Endothelial cell of umbilical vein (primary cell): ENCODE measurements at regions not wholly inside any gene's neighbourhood (a gene's known extent, or its start where the extent isn't known, plus 50 kb on each side); places are given as distances from the start of the nearest gene placed in this dataset.

Experiments used
- BruUV-seq: library from RNA; stranded (reverse); fragments of 400-500 nt; replicated peaks from 2 replicates; lab custom pipeline; 2021; lab: Mats Ljungman, UMichigan
- CTCF ChIA-PET: fragments of 300-600, 350-600 bp; sonication (Branson Sonifier 250); formaldehyde crosslinking; loops from one replicate; lab custom pipeline; 2021; ENCODE audit warnings: antibody characterized with exemption, inconsistent platforms; lab: Charles Lee
- POLR2A ChIA-PET: fragments of 300-600, 350-600 bp; sonication (Branson Sonifier 250); formaldehyde crosslinking; loops from one replicate; lab custom pipeline; 2021; ENCODE audit warnings: antibody characterized with exemption, inconsistent platforms; lab: Charles Lee
- DNase-seq: peaks from one replicate; pipeline ENCODE4 v3.0.0-alpha.2; 2011; ENCODE audit warnings: low read depth, low spot score
- FAIRE-seq: peaks from 2 replicates; lab custom pipeline; 2011; peaks lifted over from hg19 to GRCh38; lab: Jason Lieb, UNC
- H2AFZ ChIP-seq: 2 replicates; pipeline ENCODE4 v1.6.0; 2012; ENCODE audit warnings: low read depth, low read length, control low read depth, inconsistent platforms
- H3K27ac ChIP-seq: 2 replicates; pipeline ENCODE4 v1.5.1; 2011; ENCODE audit warnings: low read depth, mild to moderate bottlenecking, control low read depth, low read length, moderate library complexity; ENCODE audit not compliant: insufficient read depth
- H3K27me3 ChIP-seq, 2 experiments: 2 replicates each; pipeline versions ENCODE4 v1.6.0 to v1.6.1; 2011; ENCODE audit warnings: low read length in 2 of 2, mixed read lengths in 1 of 2; ENCODE audit not compliant: control insufficient read depth in 2 of 2, insufficient read depth in 2 of 2
- H3K36me3 ChIP-seq, 2 experiments: 2 replicates in 1 of 2; 3 replicates in 1 of 2; pipeline ENCODE4 v1.5.1; 2011; ENCODE audit warnings: low read length in 2 of 2, mild to moderate bottlenecking in 1 of 2, moderate library complexity in 1 of 2; ENCODE audit not compliant: control insufficient read depth in 2 of 2, insufficient read depth in 2 of 2; ENCODE audit errors: extremely low read depth in 1 of 2
- H3K4me1 ChIP-seq: 3 replicates; pipeline ENCODE4 v1.5.1; 2011; ENCODE audit warnings: mild to moderate bottlenecking, low read length; ENCODE audit not compliant: control insufficient read depth, insufficient read depth; ENCODE audit errors: extremely low read depth
- H3K4me2 ChIP-seq: 2 replicates; pipeline ENCODE4 v1.6.1; 2011; ENCODE audit warnings: low read length, control low read depth, mixed read lengths; ENCODE audit not compliant: insufficient read depth
- H3K4me3 ChIP-seq, 3 experiments: fragments of 200-600 bp in 1 of 3; sonication (generic), shearing (Covaris generic) in 1 of 3; replicated peaks in 1 of 3; 2 replicates each; pipeline ENCODE4 v1.5.1; 2011 to 2016; ENCODE audit warnings: control low read depth in 3 of 3, low read length in 3 of 3, mild to moderate bottlenecking in 2 of 3, inconsistent platforms in 1 of 3, low read depth in 1 of 3, moderate library complexity in 1 of 3; ENCODE audit not compliant: insufficient read depth in 1 of 3
- H3K79me2 ChIP-seq: 2 replicates; pipeline ENCODE4 v1.6.0; 2012; ENCODE audit warnings: low read length, inconsistent platforms; ENCODE audit not compliant: control insufficient read depth, insufficient read depth
- H3K9ac ChIP-seq: replicated peaks from 2 replicates; pipeline ENCODE3; 2011; ENCODE audit warnings: low read length, control low read depth; ENCODE audit not compliant: insufficient read depth; ENCODE audit errors: extremely low read depth
- H3K9me1 ChIP-seq: replicated peaks from 3 replicates; pipeline ENCODE4 v1.6.0; 2011; ENCODE audit warnings: mild to moderate bottlenecking, low read length; ENCODE audit not compliant: control insufficient read depth, insufficient read depth; ENCODE audit errors: extremely low read depth
- H3K9me3 ChIP-seq: replicated peaks from 2 replicates; pipeline ENCODE4 v1.5.1; 2012; ENCODE audit warnings: low read length, inconsistent platforms; ENCODE audit not compliant: control insufficient read depth, insufficient read depth
- H4K20me1 ChIP-seq: replicated peaks from 2 replicates; pipeline ENCODE3; 2011; ENCODE audit warnings: mild to moderate bottlenecking, low read length; ENCODE audit not compliant: control insufficient read depth, insufficient read depth; ENCODE audit errors: extremely low read depth
- CTCF ChIP-seq, 2 donors: IDR thresholded peaks; 1 replicate in 1 of 2; 2 replicates in 1 of 2; pipeline ENCODE4 v1.5.1; 2011; ENCODE audit warnings: low read length in 2 of 2, mild to moderate bottlenecking in 2 of 2, moderate library complexity in 2 of 2, control low read depth in 1 of 2, inconsistent platforms in 1 of 2, low read depth in 1 of 2; ENCODE audit not compliant: insufficient read depth in 1 of 2; ENCODE audit errors: extremely low read depth in 1 of 2
- EZH2 ChIP-seq: IDR thresholded peaks from 2 replicates; pipeline ENCODE4 v1.6.1; 2012; ENCODE audit warnings: borderline replicate concordance, low read depth, mild to moderate bottlenecking, moderate library complexity, low read length, inconsistent platforms; ENCODE audit not compliant: severe bottlenecking
- FOS ChIP-seq: IDR thresholded peaks from 2 replicates; pipeline ENCODE4 v1.6.1; 2011; ENCODE audit warnings: mild to moderate bottlenecking, low read length, moderate library complexity, borderline replicate concordance; ENCODE audit not compliant: insufficient read depth
- GATA2 ChIP-seq: IDR thresholded peaks from 2 replicates; pipeline ENCODE4 v1.7.0; 2011; ENCODE audit warnings: low read depth, mild to moderate bottlenecking, moderate library complexity, mixed read lengths, low read length; ENCODE audit not compliant: insufficient read length, insufficient read depth
- JUN ChIP-seq: IDR thresholded peaks from 2 replicates; pipeline ENCODE4 v1.6.1; 2011; ENCODE audit warnings: borderline replicate concordance, low read depth; ENCODE audit not compliant: insufficient read length, insufficient read depth
- MAX ChIP-seq: IDR thresholded peaks from 2 replicates; pipeline ENCODE4 v1.6.1; 2011; ENCODE audit not compliant: insufficient read depth, insufficient read length
- MYC ChIP-seq: IDR thresholded peaks from one replicate; pipeline ENCODE4 v1.6.1; 2011; ENCODE audit warnings: mild to moderate bottlenecking, low read depth, low read length
- POLR2A ChIP-seq: IDR thresholded peaks from 2 replicates; pipeline ENCODE4 v1.6.1; 2012; ENCODE audit warnings: low read depth, mild to moderate bottlenecking, control low read depth, low read length
- POLR2AphosphoS5 ChIP-seq: IDR thresholded peaks from 2 replicates; pipeline ENCODE4 v1.6.1; 2012; ENCODE audit warnings: low read depth, mild to moderate bottlenecking, control low read depth, low read length, moderate library complexity; ENCODE audit not compliant: insufficient read depth
- dilution Hi-C: fragments of 300-500 bp; cut with MboI; formaldehyde crosslinking; loops from one replicate; pipeline ENCODE4 v1.15.0; 2019; ENCODE audit warnings: low sequenced_read_pairs; ENCODE audit not compliant: extremely low pct_ligation_motif_present
- intact Hi-C: fragments of 100-400 bp; cut with micrococcal nuclease; formaldehyde crosslinking; loops from one replicate; pipeline ENCODE4 v1.10.0; 2022

GRCh38 chr6:51463321-51463720 is 624.1 kb downstream of the PKHD1 start:
- Histone ChIP-seq H3K9ac (no peak overlapping the region), H2AFZ (no peak overlapping the region), H3K79me2 (no peaks in the 10 kb centered on the region), H3K9me3 (peaks cover 3% of the 10 kb centered on the region), H3K36me3 (no peaks in the 10 kb centered on the region), H3K27me3 (no peaks in the 10 kb centered on the region), H3K27ac (no peak overlapping the region), H3K9me1 (no peaks in the 10 kb centered on the region), H3K4me2 (no peak overlapping the region), H3K4me3 (no peak overlapping the region), H3K4me1 (no peaks in the 10 kb centered on the region), H4K20me1 (no peaks in the 10 kb centered on the region)
- TF ChIP-seq JUN (no peak), EZH2 (no peak), CTCF (IDR thresholded peaks at IDR 0.05; ENCODE audit: extremely low read depth in 1 of 2, insufficient read depth in 1 of 2, low read depth in 1 of 2, low read length in 2 of 2) (no peak), MYC (no peak), MAX (no peak), FOS (no peak), GATA2 (no peak), POLR2AphosphoS5 (no peak), POLR2A (no peak)
- dilution Hi-C loops: no loop called here
- FAIRE-seq (no peak), DNase-seq (no peak)
- intact Hi-C loops: no loop called here
- POLR2A ChIA-PET: no interaction called here
- CTCF ChIA-PET: no interaction called here
- no TSS peak for BruUV-seq
